ENCODE measurements at regions not wholly inside any gene's neighbourhood (a gene's known extent, or its start where the extent isn't known, plus 50 kb on each side); places are given as distances from the start of the nearest gene placed in this dataset.
"Not testable (repeated sequence)": the region's sequence is repeated elsewhere in the genome, so short reads cannot be mapped to it uniquely, and the experiment has no call there.

GRCh38 chr17:55903028-55903690 is 152.3 kb downstream of the PCTP start:
- DNase-seq (ENCODE audit: low spot score), result no peak
- no peak for FAIRE-seq

GRCh38 chr17:55909776-55910175 is 158.9 kb downstream of the PCTP start:
- no peak for DNase-seq (ENCODE audit: low spot score)
- no peak for FAIRE-seq

DNA sequence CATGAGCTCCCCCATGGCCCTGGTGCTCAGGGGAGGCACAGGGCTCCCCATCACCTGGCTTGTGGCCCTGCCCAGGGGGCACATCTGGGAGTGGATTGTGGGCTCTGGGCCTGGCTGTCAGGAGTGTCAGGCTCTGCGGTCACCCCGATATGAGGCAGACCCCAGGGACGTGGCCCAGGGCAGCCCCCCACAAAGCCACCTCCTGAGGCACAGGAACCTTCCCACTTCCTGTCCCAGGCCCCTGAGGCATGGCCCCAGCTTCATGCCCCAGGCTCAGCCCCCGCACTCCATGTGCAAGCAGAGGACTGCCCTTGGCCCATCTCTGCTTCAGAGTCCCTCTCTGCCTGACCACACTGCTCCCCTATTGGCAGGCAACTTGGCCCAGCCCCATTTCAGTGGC is 160.3 kb downstream of the PCTP start:
- FAIRE-seq (no peak), DNase-seq (ENCODE audit: low spot score) (no peak)

DNA sequence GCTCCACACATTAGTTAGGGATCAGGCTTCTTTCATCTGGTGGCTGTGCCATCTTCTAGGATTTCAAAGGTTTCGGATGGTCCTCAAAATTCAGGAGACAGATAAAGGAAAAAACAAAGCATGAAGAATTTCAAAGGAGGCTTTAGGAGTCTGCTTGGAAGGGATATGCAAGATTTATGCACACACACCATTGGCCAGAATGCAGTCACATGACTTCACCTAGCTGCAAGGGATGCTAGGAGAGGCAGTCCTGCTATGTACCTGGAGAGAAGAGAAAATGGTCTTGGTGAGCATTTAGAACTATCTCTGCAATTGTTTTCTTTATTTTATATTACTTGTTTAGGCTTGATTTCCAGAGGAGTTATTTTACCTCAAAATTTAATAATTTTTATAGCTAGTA is 174.6 kb downstream of the PCTP start:
- DNase-seq (ENCODE audit: low spot score), result no peak
- no peak for FAIRE-seq

DNA sequence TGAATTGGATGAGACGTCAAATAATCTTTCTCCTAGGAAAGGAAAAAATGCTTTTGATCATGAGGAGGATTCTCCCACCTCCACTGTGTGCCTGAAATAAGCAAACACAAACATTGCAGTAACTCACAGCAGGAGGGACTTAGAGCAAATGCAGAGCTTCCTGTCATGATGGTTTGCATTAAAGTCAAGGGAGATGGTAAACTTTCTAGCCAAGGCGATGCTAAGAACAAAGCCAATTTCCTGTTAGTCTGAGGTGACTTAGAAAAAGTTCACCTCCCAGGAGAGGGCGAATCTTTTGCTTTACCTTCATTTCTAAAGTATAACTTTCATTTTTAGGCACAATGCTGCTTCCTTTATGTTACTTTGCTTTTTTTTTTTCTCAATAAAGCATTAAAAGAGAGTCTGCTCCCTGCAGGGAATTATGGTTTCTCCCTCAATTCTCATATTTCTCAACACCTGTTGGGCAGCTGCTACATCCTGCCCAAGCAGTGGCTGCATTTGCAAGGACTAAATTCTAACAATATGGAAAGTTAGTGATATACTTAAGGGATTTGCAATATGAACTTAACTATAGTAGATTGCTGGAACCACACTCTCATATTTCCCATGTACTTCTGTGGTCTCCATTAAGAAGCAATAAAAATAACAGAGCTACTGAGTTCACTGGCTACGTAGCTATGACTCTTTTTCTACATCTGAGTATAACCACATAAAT is 175.6 kb downstream of the PCTP start:
- FAIRE-seq, result no peak
- no peak for DNase-seq (ENCODE audit: low spot score)

DNA sequence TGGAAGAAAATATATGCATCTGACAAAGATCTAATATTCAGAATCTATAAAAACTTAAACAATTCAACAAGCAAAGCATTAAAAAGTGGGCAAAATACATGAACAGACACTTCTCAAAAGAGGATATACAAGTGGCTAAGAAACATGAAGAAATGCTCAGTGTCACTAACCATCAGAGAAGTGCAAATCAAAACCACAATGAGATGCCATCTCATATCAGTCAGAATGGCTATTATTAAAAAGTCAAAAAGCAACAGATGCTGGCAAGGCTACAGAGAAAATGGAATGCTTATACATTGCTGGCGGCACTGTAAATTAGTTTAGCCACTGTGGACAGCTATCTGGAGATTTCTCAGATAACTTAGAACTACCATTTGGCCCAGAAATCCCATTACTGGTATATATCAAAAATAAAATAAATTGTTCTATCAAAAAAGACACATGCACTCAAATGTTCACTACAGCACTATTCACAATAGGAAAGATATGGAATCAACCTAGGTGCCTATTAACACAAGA is 179.5 kb downstream of the PCTP start:
- no peak for DNase-seq (ENCODE audit: low spot score)
- FAIRE-seq, result no peak

GRCh38 chr17:55931446-55931845 is 180.6 kb downstream of the PCTP start:
- no peak for FAIRE-seq
- no peak for DNase-seq (ENCODE audit: low spot score)

DNA sequence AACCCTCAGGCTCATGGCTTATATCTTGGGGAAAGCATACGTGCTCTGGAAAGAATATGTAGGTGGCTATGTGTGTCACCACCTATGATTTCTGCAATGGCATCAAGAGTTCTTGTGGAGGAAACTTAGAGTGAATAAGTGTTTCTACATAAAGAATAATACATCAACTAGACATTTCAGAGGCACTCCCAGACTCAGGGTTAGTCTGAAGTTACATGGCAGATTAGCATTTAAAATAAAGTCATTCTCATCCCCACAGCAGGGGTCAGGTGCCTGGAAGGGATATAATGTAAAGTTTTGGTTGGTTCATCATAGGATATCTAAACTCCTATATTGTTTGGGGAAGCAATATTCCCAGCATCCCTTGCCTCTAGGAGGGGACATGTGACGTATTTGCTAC is 182.1 kb downstream of the PCTP start:
- DNase-seq (ENCODE audit: low spot score) (no peak), FAIRE-seq (no peak)

DNA sequence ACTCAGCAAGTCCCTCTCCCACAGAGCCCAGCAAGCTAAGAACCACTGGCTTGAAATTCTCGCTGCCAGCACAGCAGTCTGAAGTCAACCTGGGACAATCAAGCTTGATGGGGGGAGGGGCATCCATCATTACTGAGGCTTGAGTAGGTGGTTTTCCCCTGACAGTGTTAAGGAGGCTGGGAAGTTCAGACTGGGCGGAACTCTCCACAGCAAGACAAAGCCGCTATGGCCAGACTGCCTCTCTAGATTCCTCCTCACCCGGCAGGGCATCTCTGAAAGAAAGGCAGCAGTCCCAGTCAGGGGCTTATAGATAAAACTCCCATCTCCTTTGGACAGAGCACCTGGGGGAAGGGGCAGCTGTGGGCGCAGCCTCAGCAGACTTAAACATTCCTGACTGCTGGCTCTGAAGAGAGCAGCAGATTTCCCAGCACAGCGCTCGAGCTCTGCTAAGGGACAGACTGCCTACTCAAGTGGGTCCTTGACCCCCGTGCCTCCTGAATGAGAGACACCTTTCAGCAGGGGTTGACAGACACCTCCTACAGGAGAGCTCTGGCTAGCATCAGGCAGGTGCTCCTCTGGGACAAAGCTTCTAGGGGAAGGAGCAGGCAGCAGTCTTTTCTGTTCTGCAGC is 188.4 kb downstream of the PCTP start:
- FAIRE-seq; DNase-seq (ENCODE audit: low spot score): not testable (repeated sequence)

DNA sequence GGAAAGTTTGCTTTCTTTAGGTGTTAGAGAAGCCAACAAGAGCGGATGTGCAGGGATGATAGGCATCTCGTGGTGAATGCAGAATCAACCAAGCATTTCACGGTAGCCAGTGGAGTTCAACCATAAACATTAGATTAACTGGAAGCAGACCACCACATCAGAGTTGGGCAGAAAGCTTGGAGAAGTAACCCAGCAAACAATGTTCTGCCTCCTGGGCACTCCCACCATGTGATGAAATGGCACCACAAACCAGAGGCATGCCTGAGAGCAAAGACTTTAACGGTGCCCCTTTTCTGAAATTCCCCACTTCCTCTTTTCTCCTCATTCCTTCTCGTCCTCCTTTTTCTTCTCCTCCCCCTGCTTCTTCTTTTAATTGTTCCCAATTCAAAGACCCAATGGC is 193.5 kb upstream of the ANKFN1 start:
- FAIRE-seq (no peak), DNase-seq (ENCODE audit: low spot score) (no peak)

GRCh38 chr17:55961386-55961785 is 191.9 kb upstream of the ANKFN1 start:
- DNase-seq (ENCODE audit: low spot score) (no peak), FAIRE-seq (no peak)

DNA sequence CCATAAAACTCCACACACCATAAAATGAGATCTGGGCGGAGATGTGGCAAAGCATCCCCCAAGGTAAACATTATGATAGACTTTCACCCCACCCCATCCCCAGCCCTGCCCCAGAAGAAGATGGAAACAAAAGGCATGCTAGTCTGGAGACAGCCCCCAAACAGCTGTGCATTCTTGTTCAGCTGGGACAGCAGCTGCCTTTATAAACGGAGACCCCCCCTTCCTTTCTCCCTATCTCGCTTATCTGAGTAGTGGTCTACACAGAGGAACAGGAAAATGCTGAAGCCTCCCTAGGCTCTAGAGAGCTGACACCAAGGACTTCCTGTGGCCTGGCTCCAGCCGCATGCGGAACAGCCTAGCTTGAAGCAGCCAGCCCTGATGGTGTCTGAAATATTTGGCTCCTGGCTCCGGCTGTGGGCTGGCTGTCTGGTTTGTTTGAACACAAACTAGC is 190.3 kb upstream of the ANKFN1 start:
- FAIRE-seq, result no peak
- peak; percentile 26 for DNase-seq (ENCODE audit: low spot score)

DNA sequence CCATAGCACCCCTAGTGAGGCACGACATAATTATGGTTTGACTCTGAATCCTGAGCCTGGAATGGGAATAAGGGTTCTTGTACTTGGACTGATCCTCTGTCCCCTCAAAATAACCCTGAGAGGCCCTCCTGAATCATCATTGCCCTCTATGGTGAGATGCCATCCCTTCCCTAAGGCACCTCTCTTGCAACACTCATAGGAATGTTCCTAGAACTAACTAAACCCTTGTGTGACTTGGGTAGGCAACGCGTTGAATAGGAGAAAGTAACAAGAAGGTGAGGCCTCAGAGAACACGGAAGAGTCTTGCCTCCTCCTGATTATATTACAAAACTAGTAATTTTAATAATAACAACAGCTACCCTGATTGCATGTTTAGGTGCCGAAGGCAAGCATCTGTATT is 189.1 kb upstream of the ANKFN1 start:
- FAIRE-seq, result no peak
- no peak for DNase-seq (ENCODE audit: low spot score)

DNA sequence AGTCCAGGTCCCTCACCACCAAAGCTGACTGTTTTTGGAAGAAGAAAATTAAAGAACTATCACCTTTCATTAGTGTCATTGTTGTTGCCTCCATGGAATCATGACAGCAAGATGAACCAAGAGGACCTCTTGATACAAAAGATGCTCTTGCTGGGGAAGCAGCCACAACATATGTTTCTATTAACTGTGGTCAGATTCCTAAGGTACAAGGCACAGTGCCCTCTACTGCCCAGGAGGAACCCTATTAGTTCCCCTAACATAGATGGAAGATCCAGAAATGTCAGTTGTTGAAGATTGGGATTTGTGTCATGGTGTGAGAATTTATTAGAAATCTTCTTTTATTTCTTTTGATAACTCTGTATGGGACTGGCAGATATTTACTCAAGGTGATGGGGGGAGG is 188.2 kb upstream of the ANKFN1 start:
- FAIRE-seq, result no peak
- no peak for DNase-seq (ENCODE audit: low spot score)

DNA sequence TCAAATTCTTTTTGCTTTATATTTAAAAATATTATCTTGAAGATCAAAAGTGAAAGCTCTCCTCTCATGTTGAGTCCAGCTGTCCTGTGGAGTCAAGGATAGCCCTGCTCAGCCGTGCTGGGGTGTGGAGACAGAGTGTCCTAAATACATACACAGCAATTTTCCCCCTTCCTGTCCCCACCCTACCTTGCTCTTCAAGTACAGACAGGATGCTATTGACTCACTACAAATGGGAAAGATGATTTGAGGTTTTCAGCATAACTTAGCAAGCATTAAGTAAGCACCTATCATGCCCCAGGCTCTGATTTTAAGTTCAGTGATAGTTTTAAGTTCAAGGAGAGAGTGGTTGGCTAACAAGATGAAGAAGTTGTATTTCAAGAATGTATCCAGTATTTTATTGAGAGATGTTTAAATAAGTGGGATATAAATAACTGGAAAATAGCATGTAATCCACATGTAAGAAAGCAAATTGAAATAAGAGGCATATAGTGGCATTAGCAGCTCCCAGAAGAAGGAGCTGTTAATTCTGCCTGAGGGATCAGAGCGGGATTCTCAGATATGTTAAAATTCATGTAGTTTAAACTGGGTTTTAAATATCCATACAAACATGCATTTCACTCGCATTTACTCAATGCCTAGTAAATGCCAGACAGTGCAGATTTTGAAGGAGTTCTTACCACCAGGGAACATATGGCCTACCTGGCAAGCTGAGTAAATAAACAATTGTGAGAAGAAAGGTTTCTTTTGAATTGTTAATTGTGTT is 183.5 kb upstream of the ANKFN1 start:
- FAIRE-seq (no peak), DNase-seq (ENCODE audit: low spot score) (no peak)

GRCh38 chr17:55978578-55978977 is 174.7 kb upstream of the ANKFN1 start:
- no peak for FAIRE-seq
- no peak for DNase-seq (ENCODE audit: low spot score)

DNA sequence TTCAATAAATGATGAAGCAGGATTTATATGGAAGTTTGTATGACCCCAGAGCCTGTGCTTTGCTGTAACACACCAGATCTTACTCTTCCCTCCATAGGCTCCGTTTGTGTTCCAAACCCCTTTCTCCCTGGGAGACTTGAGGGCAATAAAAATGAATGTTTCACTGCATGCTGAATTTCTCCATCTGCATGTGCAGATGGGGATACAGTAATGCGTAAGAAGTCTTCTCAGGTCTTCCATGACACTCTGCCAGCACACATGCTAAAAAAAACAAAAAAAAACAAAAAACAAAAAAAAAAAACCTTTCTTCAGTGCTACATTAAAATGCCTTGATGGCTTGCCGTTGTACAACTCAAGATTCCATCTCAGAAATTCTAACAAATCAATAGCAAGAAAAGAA is 170.2 kb upstream of the ANKFN1 start:
- FAIRE-seq, result no peak
- DNase-seq (ENCODE audit: low spot score), result no peak

DNA sequence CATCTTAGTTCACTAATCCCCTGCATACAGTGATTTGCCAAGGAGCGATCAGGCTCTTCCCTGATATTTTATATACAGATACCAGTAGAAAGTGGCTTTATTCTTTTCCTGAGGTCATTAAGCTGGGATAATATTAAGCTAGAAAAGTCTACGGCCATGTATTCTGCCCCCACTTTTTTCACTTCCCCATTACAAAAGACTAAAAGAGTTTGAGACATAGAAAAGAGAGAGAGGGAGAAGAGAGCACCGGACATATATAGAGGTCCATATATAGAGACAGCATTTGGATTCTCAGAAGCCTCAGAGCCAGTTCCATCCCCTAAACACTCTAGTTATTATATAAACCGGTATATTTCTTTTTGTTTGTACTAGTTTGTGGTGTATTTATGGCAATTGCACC is 166.5 kb upstream of the ANKFN1 start:
- DNase-seq (ENCODE audit: low spot score) (no peak), FAIRE-seq (no peak)

GRCh38 chr17:55988861-55989260 is 164.4 kb upstream of the ANKFN1 start:
- FAIRE-seq (no peak), DNase-seq (ENCODE audit: low spot score) (no peak)

DNA sequence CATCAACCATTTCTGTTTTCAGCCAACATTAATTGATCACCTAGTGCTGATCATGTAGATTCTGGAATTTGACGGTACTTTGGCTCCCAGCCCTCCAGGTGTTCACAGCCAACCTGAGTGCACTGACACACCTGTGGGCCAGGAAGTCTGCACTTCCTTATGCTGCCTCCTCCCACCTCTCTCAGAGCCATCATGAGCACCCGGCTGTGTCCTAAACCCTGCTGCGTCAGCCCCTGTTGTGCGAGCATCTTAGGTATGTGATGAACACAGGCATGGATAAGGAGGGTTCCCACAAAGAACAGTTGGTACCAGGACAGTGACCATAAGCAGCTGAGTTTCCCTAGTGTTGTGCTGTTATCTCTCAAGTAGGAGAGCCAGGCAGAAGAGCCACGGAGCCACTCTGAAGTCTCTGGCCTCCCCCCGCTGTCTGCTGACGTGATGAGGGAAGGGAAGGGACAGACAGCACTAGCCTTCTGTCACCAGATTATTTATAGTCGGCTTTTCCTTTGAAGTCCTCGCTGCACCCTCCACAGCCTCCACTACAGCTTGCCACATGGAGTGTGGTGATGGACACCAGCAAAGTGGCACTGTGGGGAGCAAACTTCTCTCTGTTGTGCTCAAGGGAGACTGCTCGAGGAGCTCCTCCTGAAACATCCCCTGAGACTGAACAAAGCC is 162.8 kb upstream of the ANKFN1 start:
- DNase-seq (ENCODE audit: low spot score) (no peak), FAIRE-seq (peak; percentile 20)

- DNase-seq (ENCODE audit: low spot score) (peak; percentile 11), FAIRE-seq (no peak)
Measured at GRCh38 chr17:55996826-55997225, 156.4 kb upstream of the ANKFN1 start.
